Chondrocyte (in vitro differentiated cells): ENCODE measurements at regions not wholly inside any gene's neighbourhood (a gene's known extent, or its start where the extent isn't known, plus 50 kb on each side); places are given as distances from the start of the nearest gene placed in this dataset.
"Not testable (repeated sequence)": the region's sequence is repeated elsewhere in the genome, so short reads cannot be mapped to it uniquely, and the experiment has no call there.

Experiments used
- DNase-seq: peaks from one replicate; pipeline ENCODE4 v3.0.0; 2021; ENCODE audit warnings: mixed read lengths, low spot score
- H3K27ac Mint-ChIP-seq: one replicate; pipeline ENCODE4 v1.8.0; 2021; ENCODE audit warnings: mild to moderate bottlenecking, moderate library complexity, mixed read lengths; ENCODE audit not compliant: unreplicated experiment
- H3K27me3 Mint-ChIP-seq: 2 replicates; pipeline ENCODE4 v1.8.0; 2021; ENCODE audit warnings: low read depth, mixed read lengths
- H3K36me3 Mint-ChIP-seq: 2 replicates; pipeline ENCODE4 v1.8.0; 2021; ENCODE audit warnings: low read depth, mixed read lengths
- H3K4me1 Mint-ChIP-seq: 2 replicates; pipeline ENCODE4 v1.8.0; 2021; ENCODE audit warnings: low read depth, mild to moderate bottlenecking, mixed read lengths
- H3K4me3 Mint-ChIP-seq: one replicate; pipeline ENCODE4 v1.8.0; 2021; ENCODE audit warnings: mild to moderate bottlenecking, moderate library complexity, mixed read lengths; ENCODE audit not compliant: unreplicated experiment
- H3K9me3 Mint-ChIP-seq: 2 replicates; pipeline ENCODE4 v1.8.0; 2021; ENCODE audit warnings: low read depth, mixed read lengths
- CTCF ChIP-seq: fragments of 200-600 bp; sonication (generic); IDR thresholded peaks from 2 replicates; pipeline ENCODE4 v1.5.0; 2021; ENCODE audit warnings: antibody characterized with exemption, mild to moderate bottlenecking, moderate library complexity

GRCh38 chr6:141830530-141830929 lies 302.2 kb upstream of the GJE1 start:
- Mint-ChIP-seq H3K9me3 (no peaks in the 10 kb centered on the region), H3K4me3 (no peak overlapping the region), H3K36me3 (no peaks in the 10 kb centered on the region), H3K27me3 (no peaks in the 10 kb centered on the region), H3K27ac (no peak overlapping the region), H3K4me1 (no peaks in the 10 kb centered on the region)
- no peak for DNase-seq
- no peak for TF ChIP-seq CTCF

- Mint-ChIP-seq H3K27me3 (no peaks in the 10 kb centered on the region), H3K9me3 (no peaks in the 10 kb centered on the region), H3K27ac (no peak overlapping the region), H3K4me3 (no peak overlapping the region), H3K36me3 (no peaks in the 10 kb centered on the region), H3K4me1 (no peaks in the 10 kb centered on the region)
- TF ChIP-seq CTCF, result no peak
- DNase-seq, result no peak
These were observed 303.0 kb upstream of the GJE1 start for GRCh38 chr6:141829566-141830360.

- TF ChIP-seq CTCF, result no peak
These were observed 308.4 kb upstream of the GJE1 start for GRCh38 chr6:141824350-141824749.

GRCh38 chr6:141815039-141815438 lies 317.7 kb upstream of the GJE1 start:
- H3K9me3 Mint-ChIP-seq, H3K27ac Mint-ChIP-seq, H3K27me3 Mint-ChIP-seq, H3K36me3 Mint-ChIP-seq, H3K4me1 Mint-ChIP-seq, DNase-seq, H3K4me3 Mint-ChIP-seq: not testable (repeated sequence)

More at GRCh38 chr6:141824350-141824749, 308.4 kb upstream of the GJE1 start:
- Mint-ChIP-seq H3K4me3 (no peak overlapping the region), H3K4me1 (no peaks in the 10 kb centered on the region), H3K27me3 (no peaks in the 10 kb centered on the region), H3K27ac (no peak overlapping the region), H3K36me3 (peaks cover 2% of the 10 kb centered on the region), H3K9me3 (peaks cover 4% of the 10 kb centered on the region)
- no peak for DNase-seq

- DNase-seq, result no peak
- no peaks in the 10 kb centered on the region for H3K36me3 Mint-ChIP-seq
- H3K27ac Mint-ChIP-seq, result no peak overlapping the region
- H3K4me3 Mint-ChIP-seq, result no peak overlapping the region
- H3K9me3 Mint-ChIP-seq, result no peaks in the 10 kb centered on the region
- TF ChIP-seq CTCF, result no peak
- no peaks in the 10 kb centered on the region for H3K4me1 Mint-ChIP-seq
- peaks cover 3% of the 10 kb centered on the region for H3K27me3 Mint-ChIP-seq
These were observed 322.8 kb upstream of the GJE1 start for GRCh38 chr6:141809901-141810300.

GRCh38 chr6:141808662-141809061 lies 324.1 kb upstream of the GJE1 start:
- peaks cover 3% of the 10 kb centered on the region for H3K27me3 Mint-ChIP-seq
- TF ChIP-seq CTCF, result no peak
- H3K36me3 Mint-ChIP-seq, result no peaks in the 10 kb centered on the region
- no peaks in the 10 kb centered on the region for H3K9me3 Mint-ChIP-seq
- H3K4me1 Mint-ChIP-seq, result no peaks in the 10 kb centered on the region
- no peak overlapping the region for H3K27ac Mint-ChIP-seq
- H3K4me3 Mint-ChIP-seq, result no peak overlapping the region
- no peak for DNase-seq

GRCh38 chr6:141800973-141801372 lies 331.8 kb upstream of the GJE1 start:
- not testable (repeated sequence) for H3K27ac Mint-ChIP-seq, H3K4me3 Mint-ChIP-seq, H3K4me1 Mint-ChIP-seq, DNase-seq, H3K9me3 Mint-ChIP-seq, H3K27me3 Mint-ChIP-seq, H3K36me3 Mint-ChIP-seq
